HG02759 (cell line): ENCODE measurements at regions not wholly inside any gene's neighbourhood (a gene's known extent, or its start where the extent isn't known, plus 50 kb on each side); places are given as distances from the start of the nearest gene placed in this dataset.

Experiments used
- ATAC-seq: cut with Tn5 transposase; IDR thresholded peaks from one replicate; pipeline ENCODE4 v1.9.1; 2021; ENCODE audit warnings: mild to moderate bottlenecking, moderate library complexity; ENCODE audit not compliant: unreplicated experiment

- no peak for ATAC-seq
These were observed 69.1 kb upstream of the GSE1 start for GRCh38 chr16:85544016-85544415.

GRCh38 chr16:85544668-85545067, 68.5 kb upstream of the GSE1 start:
- ATAC-seq, result no peak

DNA sequence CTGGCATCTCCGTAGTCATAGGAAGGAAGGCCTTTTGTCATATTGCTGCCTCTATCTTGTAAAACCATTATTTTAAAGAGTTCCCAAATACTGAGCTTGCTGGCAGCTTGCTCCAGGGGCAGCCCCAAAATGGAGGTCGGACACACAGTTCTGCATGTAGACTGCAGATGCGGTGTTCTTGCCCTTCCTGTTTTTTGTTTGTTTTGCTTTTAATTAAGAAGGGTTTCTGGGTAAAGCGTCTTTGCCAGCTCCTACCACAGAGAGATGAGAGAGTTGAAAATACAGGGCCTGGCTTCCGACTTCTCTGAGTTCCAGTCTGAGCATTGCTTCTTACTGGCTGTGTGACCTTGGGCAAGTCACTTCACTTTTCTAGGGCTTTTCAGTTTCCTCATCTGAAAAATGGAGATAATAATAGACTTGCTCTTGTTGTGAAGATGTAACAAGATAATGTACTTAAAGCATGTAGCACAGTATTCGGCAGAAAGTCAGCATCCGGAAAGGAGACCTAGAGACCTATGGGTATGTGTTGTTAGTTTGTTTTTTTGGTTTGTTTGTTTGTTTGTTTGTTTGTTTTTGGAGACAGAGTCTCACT, 67.8 kb upstream of the GSE1 start:
- ATAC-seq, result no peak

DNA sequence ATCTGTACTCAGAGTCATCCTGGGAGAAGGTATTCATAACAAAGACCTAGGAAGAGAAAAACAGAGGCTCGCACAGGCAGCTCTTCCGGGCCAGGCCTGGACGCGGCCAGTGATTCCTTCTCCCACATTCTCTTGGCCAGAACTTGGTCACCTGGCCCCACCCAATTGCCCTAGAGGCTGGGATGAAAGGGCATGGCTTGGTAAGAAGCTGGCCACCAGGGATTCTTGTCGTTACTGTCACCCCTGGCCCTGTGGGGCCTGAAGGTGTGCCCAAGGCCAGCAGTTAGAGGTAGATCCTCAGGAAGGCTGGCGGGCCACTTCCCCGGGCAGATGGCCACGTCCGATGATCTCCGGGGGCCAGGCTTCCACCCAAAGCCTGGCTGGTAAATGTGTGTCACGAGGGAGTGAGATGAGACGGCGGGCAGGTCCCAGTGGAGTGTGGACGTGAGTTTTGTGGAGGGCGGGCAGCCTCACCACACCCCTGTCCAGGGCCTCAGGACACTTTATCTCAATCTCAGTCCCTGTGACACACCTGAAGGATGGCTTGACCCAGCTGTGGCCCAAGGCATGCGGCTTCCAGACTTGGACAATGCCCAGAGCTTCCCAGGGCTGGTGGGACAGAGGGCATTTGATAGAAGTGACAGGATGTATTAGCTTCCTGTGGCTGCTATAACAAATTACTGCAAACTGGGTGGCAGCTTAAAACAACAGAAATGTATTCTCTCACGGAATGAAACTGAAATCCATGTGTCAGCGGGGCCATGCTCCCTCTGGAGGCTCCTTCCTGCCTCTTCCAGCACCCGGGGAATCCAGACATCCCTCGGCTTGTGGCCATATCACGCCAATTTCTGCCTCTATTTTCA, 66.3 kb upstream of the GSE1 start:
- ATAC-seq, result no peak

GRCh38 chr16:85548375-85548774, 64.7 kb upstream of the GSE1 start:
- ATAC-seq, result no peak

GRCh38 chr16:85549766-85550421, 63.2 kb upstream of the GSE1 start:
- ATAC-seq, result no peak

- no peak for ATAC-seq
These were observed 62.7 kb upstream of the GSE1 start for GRCh38 chr16:85550422-85550864.

GRCh38 chr16:85550953-85551924, 61.9 kb upstream of the GSE1 start:
- no peak for ATAC-seq

GRCh38 chr16:85552980-85553435, 60.1 kb upstream of the GSE1 start:
- ATAC-seq, result no peak

DNA sequence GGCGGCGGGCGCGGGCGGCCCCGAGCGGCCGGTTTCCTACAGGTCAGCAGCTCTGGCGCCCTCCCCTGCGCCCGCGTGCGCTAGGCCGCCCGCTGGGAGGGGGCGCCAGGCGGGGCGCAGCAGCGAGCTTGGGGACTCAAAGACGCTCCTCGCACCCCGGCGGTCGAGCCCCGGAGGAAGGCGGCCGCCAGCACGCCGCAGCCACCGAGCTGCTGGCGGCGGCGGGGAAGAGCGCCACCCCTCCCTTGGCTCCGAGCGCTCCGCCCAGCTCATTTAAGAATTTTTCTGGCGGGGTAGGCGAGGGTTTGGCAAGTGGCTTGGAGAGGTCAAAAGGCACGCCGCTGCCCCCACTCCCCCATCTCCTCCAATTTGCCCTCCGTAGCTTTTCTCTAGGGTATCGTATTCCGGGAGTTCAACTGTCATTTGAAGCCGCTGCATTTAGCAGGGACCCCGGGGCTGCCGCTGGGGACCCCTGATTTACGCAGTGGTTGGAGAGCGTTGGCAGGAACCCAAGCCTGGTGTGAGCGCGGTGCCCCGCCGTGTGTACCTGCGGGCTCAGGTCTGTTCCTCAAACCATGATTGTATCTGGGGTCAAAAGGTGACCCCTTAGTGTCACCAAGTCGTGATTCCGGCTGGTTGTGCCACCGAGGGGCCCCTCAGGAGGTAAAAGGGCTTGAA, 59.5 kb upstream of the GSE1 start:
- ATAC-seq, result peak; percentile 43

- peak; percentile 52 for ATAC-seq
These were observed 58.8 kb upstream of the GSE1 start for GRCh38 chr16:85554114-85554888.

DNA sequence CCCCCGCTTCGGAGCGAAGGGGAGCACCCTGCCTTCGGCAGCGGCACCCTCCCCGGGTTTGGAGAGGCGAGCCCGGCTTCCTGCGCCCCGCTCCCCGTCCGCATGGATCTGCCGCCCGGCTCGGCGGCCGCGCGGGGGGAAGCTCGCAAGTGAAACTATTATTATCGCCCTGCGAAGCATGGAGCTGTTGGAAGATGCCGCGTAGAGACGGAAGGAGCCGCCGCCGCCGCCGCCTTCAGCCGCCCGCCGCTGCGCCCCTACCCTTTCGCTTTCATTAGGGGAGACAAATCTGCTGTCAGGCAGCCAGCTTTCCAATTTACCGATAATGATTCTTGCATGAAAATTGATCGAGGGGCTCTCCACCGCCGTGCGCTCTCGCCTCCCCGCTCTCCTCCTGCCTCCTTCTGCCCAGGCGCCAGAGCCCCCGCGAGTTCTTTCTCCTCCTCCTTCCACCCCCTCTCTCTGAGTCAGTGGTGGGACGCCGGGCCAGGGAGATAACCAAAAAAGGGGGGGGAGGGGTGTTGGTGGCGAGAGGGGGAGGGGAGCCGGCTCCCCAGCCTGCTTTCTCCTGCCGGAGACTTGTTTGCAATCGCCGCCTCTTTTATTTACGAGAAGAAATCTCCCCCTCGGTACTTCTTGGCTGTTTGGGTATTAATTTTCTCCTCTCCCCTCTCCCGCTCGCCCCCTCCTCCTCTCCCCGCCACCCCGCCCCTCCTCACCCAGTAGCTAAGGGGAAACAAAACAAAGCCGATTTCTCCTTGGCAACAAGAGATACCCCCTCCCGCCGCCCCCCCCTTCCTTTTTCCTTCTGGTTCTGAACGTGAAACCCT, 58.0 kb upstream of the GSE1 start:
- no peak for ATAC-seq

DNA sequence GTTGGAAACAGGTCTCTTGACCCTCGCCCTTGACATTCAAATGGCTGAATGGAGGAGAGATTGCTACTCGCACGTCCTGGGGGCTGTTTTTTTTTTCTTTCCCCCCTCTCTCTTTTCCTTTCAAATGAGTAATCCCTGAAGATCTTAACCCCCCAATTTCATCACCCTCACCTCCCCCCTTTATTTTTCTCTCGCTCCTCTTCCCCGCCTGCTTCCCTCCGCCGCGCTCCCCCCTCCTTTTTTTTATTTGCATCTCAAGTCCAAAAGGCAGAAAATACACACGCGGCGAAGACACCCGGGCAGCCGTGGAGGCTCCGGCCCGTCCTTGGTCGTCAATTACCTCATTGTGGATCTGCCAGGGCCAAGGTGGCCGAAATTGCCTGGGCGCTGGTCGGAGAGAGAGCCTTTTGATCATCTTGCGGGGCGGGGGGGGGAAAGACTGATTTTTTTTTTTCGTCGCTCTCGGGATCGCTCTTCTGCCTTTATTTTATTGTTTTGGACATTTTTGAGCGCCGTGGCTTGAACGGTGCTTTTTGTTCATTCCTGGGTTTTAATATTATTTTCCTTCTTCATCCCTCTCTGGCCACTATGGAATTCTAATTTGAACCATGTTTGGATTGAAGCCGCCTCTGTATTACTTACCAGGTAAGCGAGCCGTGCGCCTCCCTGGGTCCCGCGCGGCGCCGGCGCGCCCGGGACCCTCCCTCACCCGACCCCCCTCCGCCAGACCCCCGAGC, 57.2 kb upstream of the GSE1 start:
- ATAC-seq, result no peak

- ATAC-seq, result no peak
These were observed 56.6 kb upstream of the GSE1 start for GRCh38 chr16:85556456-85557082.

DNA sequence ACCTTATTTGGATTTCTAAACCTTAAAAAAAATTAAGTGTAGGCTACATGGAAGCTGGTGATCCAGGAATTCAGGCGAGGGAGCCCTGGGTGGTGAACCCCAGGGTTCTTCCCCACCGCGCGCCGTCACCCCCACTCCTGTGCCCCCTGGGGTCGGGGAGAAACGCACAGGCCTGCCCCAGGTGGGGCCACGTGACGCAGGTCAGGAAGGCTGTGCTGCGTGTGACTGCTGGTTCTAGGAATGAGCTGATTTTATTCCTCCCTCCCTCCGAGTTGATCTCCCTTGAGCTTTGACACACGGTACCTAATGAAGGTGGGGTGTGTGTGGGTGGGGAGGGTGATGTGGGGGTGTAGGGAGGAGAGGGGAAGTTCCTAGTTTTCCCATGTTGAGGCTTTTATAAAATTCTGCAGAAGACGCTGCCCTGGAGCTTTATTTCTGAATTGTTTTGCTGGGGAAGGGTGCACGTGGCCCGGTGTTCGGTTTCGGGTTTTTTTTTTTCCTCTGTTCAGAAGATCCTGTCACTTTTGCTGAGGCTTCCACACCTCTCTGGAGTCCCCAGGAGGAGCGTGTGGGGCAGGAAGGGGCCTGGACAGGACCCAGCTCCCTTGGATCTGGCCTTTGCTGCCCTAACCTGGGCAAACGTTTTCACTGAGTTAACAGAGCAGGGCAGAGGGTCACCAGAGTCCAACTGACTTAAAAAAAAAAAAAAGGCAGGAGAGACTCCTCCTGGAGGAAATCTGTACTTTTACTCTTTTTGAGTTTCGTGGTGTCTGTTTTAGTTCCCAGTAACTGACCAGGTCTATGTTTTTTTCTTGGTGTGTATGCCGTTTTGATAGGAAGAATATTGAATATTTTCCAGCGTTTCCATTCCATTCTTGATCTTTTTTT, 55.8 kb upstream of the GSE1 start:
- ATAC-seq, result no peak

DNA sequence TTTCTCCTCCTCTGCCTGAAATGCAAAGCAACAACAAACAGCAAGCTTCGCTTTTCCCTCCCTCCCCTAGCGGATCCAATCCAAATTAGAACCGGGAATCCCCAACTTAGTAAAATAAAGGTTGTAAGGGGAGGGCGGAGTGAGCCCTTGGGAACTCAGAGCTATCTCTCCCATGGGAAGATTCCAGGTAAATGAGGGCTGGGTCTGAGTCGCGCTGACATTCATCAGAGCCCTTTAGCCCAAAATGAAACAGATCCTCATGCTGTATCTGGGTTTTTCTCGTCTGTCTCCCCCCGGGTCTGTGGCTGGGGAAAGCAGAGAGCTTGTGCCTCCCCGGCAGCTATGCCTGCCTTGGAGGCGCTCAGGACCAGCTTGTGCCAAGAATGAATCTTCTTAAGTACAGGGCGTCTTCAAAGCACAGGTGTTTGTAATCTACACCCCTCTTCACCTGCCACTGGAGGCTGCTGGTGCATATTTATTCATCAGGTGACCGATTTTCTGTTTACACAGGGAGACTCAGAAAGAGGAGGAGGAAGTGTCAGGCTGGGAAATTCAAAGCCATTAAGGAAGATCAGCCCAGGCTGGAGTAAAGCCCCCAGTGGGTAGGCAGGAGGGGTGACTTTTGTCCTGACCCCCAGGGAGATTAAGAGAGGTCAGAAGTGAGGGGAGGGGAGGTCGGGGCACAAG, 55.0 kb upstream of the GSE1 start:
- ATAC-seq, result no peak
